ENCODE measurements at regions not wholly inside any gene's neighbourhood (a gene's known extent, or its start where the extent isn't known, plus 50 kb on each side); places are given as distances from the start of the nearest gene placed in this dataset.

- no peak for DNase-seq
These were observed 81.8 kb upstream of the DAP start for GRCh38 chr5:10842823-10843222.

GRCh38 chr5:10839916-10840599 is 79.0 kb upstream of the DAP start:
- no peak for DNase-seq

GRCh38 chr5:10839118-10839517 is 78.1 kb upstream of the DAP start:
- DNase-seq: no peak

- no peak for DNase-seq
These were observed 77.0 kb upstream of the DAP start for GRCh38 chr5:10838038-10838437.

- DNase-seq: no peak
These were observed 76.0 kb upstream of the DAP start for GRCh38 chr5:10836986-10837385.

GRCh38 chr5:10834695-10835094 is 73.7 kb upstream of the DAP start:
- no peak for DNase-seq

- no peak for DNase-seq
These were observed 72.0 kb upstream of the DAP start for GRCh38 chr5:10832987-10833386.

GRCh38 chr5:10832421-10832820 is 71.4 kb upstream of the DAP start:
- no peak for DNase-seq

- DNase-seq: no peak
These were observed 70.4 kb upstream of the DAP start for GRCh38 chr5:10831419-10831818.

GRCh38 chr5:10828241-10828640 is 67.2 kb upstream of the DAP start:
- no peak for DNase-seq

GRCh38 chr5:10827571-10827970 is 66.5 kb upstream of the DAP start:
- no peak for DNase-seq

- DNase-seq: no peak
These were observed 65.9 kb upstream of the DAP start for GRCh38 chr5:10826971-10827370.

GRCh38 chr5:10825897-10826644 is 65.0 kb upstream of the DAP start:
- DNase-seq: no peak

- no peak for DNase-seq
These were observed 51.2 kb upstream of the DAP start for GRCh38 chr5:10812218-10812617.

All from central memory CD4-positive, alpha-beta T cell (primary cell).